ENCODE measurements at regions not wholly inside any gene's neighbourhood (a gene's known extent, or its start where the extent isn't known, plus 50 kb on each side); places are given as distances from the start of the nearest gene placed in this dataset.

GRCh38 chr1:87812871-87813577 is 484.3 kb downstream of the LMO4 start:
- POLR2A ChIA-PET, result no interaction called here
- no peak overlapping the region for H3K4me3 ChIP-seq (ENCODE audit: low read depth, low read length)

GRCh38 chr1:87814573-87814972 is 485.9 kb downstream of the LMO4 start:
- ChIA-PET POLR2A (no interaction called here), CTCF (no interaction called here)
- Histone ChIP-seq H3K36me3 (ENCODE audit: control insufficient read depth, insufficient read depth, low read length) (no peaks in the 10 kb centered on the region), H3K4me3 (ENCODE audit: low read depth, low read length) (no peak overlapping the region), H3K27me3 (ENCODE audit: control insufficient read depth, insufficient read depth, low read length) (no peaks in the 10 kb centered on the region)
- no peak for TF ChIP-seq CTCF (IDR thresholded peaks at IDR 0.05; ENCODE audit: insufficient read depth, low read depth, low read length)
- no peak for DNase-seq (ENCODE audit: low read depth)

More at GRCh38 chr1:87812871-87813577, 484.3 kb downstream of the LMO4 start:
- no peaks in the 10 kb centered on the region for H3K27me3 ChIP-seq (ENCODE audit: control insufficient read depth, insufficient read depth, low read length)
- CTCF ChIA-PET, result interaction anchor here (0.6 kb wide), 1 partner anchor 54 kb away, joined by 3 read pairs; no protein-coding TSS in a partner anchor
- no peak for DNase-seq (ENCODE audit: low read depth)
- no peaks in the 10 kb centered on the region for H3K36me3 ChIP-seq (ENCODE audit: control insufficient read depth, insufficient read depth, low read length)
- TF ChIP-seq CTCF (IDR thresholded peaks at IDR 0.05; ENCODE audit: insufficient read depth, low read depth, low read length), result no peak

GRCh38 chr1:87816646-87817045 is 488.0 kb downstream of the LMO4 start:
- TF ChIP-seq CTCF (IDR thresholded peaks at IDR 0.05; ENCODE audit: insufficient read depth, low read depth, low read length), result no peak
- no peaks in the 10 kb centered on the region for H3K36me3 ChIP-seq (ENCODE audit: control insufficient read depth, insufficient read depth, low read length)
- ChIA-PET POLR2A (no interaction called here), CTCF (interaction anchor here (0.6 kb wide), 1 partner anchor 11 kb away, joined by 4 read pairs; no protein-coding TSS in a partner anchor)
- no peak overlapping the region for H3K4me3 ChIP-seq (ENCODE audit: low read depth, low read length)
- DNase-seq (ENCODE audit: low read depth), result no peak
- no peaks in the 10 kb centered on the region for H3K27me3 ChIP-seq (ENCODE audit: control insufficient read depth, insufficient read depth, low read length)

- no peak for TF ChIP-seq CTCF (IDR thresholded peaks at IDR 0.05; ENCODE audit: insufficient read depth, low read depth, low read length)
- POLR2A ChIA-PET, result interaction anchor here (0.6 kb wide), 1 partner anchor 949 kb away, joined by 3 read pairs; no protein-coding TSS in a partner anchor
- Histone ChIP-seq H3K36me3 (ENCODE audit: control insufficient read depth, insufficient read depth, low read length) (no peaks in the 10 kb centered on the region), H3K27me3 (ENCODE audit: control insufficient read depth, insufficient read depth, low read length) (no peaks in the 10 kb centered on the region), H3K4me3 (ENCODE audit: low read depth, low read length) (no peak overlapping the region)
- DNase-seq (ENCODE audit: low read depth), result no peak
- CTCF ChIA-PET, result interaction anchor here (1.5 kb wide), 1 partner anchor 133 kb away, joined by 7 read pairs; no protein-coding TSS in a partner anchor
Observed at GRCh38 chr1:87820668-87821334, 492.1 kb downstream of the LMO4 start.

GRCh38 chr1:87821335-87821697 is 492.6 kb downstream of the LMO4 start:
- no peak for TF ChIP-seq CTCF (IDR thresholded peaks at IDR 0.05; ENCODE audit: insufficient read depth, low read depth, low read length)
- DNase-seq (ENCODE audit: low read depth), result no peak
- ChIA-PET CTCF (interaction anchor here (1.5 kb wide), 1 partner anchor 133 kb away, joined by 7 read pairs; no protein-coding TSS in a partner anchor), POLR2A (interaction anchor here (0.6 kb wide), 1 partner anchor 950 kb away, joined by 3 read pairs; no protein-coding TSS in a partner anchor)
- Histone ChIP-seq H3K27me3 (ENCODE audit: control insufficient read depth, insufficient read depth, low read length) (no peaks in the 10 kb centered on the region), H3K36me3 (ENCODE audit: control insufficient read depth, insufficient read depth, low read length) (no peaks in the 10 kb centered on the region), H3K4me3 (ENCODE audit: low read depth, low read length) (no peak overlapping the region)
